HepG2 (cell line): ENCODE measurements at regions not wholly inside any gene's neighbourhood (a gene's known extent, or its start where the extent isn't known, plus 50 kb on each side); places are given as distances from the start of the nearest gene placed in this dataset.

ENCODE experiments used
- CTCF ChIP-seq: sonication (generic); formaldehyde crosslinking; IDR thresholded peaks from 2 replicates; pipeline ENCODE4 v1.5.0; 2020; ENCODE audit warnings: mild to moderate bottlenecking, missing genetic modification reagents, moderate library complexity
- DNMT1 ChIP-seq: sonication (generic); formaldehyde crosslinking; IDR thresholded peaks from 2 replicates; pipeline ENCODE4 v1.5.1; 2020; ENCODE audit warnings: mild to moderate bottlenecking, missing genetic modification reagents
- NR2C2 ChIP-seq: sonication (generic); formaldehyde crosslinking; IDR thresholded peaks from 2 replicates; pipeline ENCODE4 v1.4.0; 2020; ENCODE audit warnings: missing genetic modification reagents, mild to moderate bottlenecking, moderate library complexity, borderline replicate concordance
- SP2 ChIP-seq: sonication (generic); formaldehyde crosslinking; IDR thresholded peaks from 2 replicates; pipeline ENCODE4 v1.5.1; 2020; ENCODE audit warnings: mild to moderate bottlenecking, missing genetic modification reagents
- TF ChIP-seq, protein P1 (sequence below): sonication (generic); formaldehyde crosslinking; IDR thresholded peaks from 2 replicates; pipeline ENCODE4 v1.4.0; 2020; ENCODE audit warnings: mild to moderate bottlenecking, missing genetic modification reagents
- TF ChIP-seq, protein P2 (sequence below): sonication (generic); formaldehyde crosslinking; IDR thresholded peaks from 2 replicates; pipeline ENCODE4 v1.4.0; 2020; ENCODE audit warnings: mild to moderate bottlenecking, missing genetic modification reagents, borderline replicate concordance

- TF ChIP-seq CTCF, result no peak
- TF ChIP-seq, protein P1, sequence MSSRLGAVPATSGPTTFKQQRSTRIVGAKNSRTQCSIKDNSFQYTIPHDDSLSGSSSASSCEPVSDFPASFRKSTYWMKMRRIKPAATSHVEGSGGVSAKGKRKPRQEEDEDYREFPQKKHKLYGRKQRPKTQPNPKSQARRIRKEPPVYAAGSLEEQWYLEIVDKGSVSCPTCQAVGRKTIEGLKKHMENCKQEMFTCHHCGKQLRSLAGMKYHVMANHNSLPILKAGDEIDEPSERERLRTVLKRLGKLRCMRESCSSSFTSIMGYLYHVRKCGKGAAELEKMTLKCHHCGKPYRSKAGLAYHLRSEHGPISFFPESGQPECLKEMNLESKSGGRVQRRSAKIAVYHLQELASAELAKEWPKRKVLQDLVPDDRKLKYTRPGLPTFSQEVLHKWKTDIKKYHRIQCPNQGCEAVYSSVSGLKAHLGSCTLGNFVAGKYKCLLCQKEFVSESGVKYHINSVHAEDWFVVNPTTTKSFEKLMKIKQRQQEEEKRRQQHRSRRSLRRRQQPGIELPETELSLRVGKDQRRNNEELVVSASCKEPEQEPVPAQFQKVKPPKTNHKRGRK (CRISPR knock-in tag), result no peak
- TF ChIP-seq SP2 (CRISPR knock-in tag), result no peak
- no peak for TF ChIP-seq NR2C2
- no peak for TF ChIP-seq DNMT1
- TF ChIP-seq, protein P2, sequence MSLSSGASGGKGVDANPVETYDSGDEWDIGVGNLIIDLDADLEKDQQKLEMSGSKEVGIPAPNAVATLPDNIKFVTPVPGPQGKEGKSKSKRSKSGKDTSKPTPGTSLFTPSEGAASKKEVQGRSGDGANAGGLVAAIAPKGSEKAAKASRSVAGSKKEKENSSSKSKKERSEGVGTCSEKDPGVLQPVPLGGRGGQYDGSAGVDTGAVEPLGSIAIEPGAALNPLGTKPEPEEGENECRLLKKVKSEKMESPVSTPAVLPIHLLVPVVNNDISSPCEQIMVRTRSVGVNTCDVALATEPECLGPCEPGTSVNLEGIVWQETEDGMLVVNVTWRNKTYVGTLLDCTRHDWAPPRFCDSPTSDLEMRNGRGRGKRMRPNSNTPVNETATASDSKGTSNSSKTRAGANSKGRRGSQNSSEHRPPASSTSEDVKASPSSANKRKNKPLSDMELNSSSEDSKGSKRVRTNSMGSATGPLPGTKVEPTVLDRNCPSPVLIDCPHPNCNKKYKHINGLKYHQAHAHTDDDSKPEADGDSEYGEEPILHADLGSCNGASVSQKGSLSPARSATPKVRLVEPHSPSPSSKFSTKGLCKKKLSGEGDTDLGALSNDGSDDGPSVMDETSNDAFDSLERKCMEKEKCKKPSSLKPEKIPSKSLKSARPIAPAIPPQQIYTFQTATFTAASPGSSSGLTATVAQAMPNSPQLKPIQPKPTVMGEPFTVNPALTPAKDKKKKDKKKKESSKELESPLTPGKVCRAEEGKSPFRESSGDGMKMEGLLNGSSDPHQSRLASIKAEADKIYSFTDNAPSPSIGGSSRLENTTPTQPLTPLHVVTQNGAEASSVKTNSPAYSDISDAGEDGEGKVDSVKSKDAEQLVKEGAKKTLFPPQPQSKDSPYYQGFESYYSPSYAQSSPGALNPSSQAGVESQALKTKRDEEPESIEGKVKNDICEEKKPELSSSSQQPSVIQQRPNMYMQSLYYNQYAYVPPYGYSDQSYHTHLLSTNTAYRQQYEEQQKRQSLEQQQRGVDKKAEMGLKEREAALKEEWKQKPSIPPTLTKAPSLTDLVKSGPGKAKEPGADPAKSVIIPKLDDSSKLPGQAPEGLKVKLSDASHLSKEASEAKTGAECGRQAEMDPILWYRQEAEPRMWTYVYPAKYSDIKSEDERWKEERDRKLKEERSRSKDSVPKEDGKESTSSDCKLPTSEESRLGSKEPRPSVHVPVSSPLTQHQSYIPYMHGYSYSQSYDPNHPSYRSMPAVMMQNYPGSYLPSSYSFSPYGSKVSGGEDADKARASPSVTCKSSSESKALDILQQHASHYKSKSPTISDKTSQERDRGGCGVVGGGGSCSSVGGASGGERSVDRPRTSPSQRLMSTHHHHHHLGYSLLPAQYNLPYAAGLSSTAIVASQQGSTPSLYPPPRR (CRISPR knock-in tag), result no peak
Observed at GRCh38 chr14:50051706-50052105, 64.7 kb downstream of the VCPKMT start.
